HFFc6 (cell line): ENCODE measurements at regions not wholly inside any gene's neighbourhood (a gene's known extent, or its start where the extent isn't known, plus 50 kb on each side); places are given as distances from the start of the nearest gene placed in this dataset.
"Not testable (repeated sequence)": the region's sequence is repeated elsewhere in the genome, so short reads cannot be mapped to it uniquely, and the experiment has no call there.

Source experiments
- DNase-seq: peaks from one replicate; pipeline ENCODE4 v3.0.0-alpha.2; 2018
- H3K27ac Mint-ChIP-seq: 2 replicates; pipeline ENCODE4 v1.8.0; 2020; ENCODE audit warnings: mild to moderate bottlenecking, mixed read lengths
- H3K27me3 Mint-ChIP-seq: 2 replicates; pipeline ENCODE4 v1.8.0; 2021; ENCODE audit warnings: mild to moderate bottlenecking, moderate library complexity, mixed read lengths; ENCODE audit not compliant: insufficient read depth
- H3K36me3 Mint-ChIP-seq: 2 replicates; pipeline ENCODE4 v1.8.0; 2021; ENCODE audit warnings: low read depth, mixed read lengths
- H3K4me1 Mint-ChIP-seq: 2 replicates; pipeline ENCODE4 v1.8.0; 2020; ENCODE audit warnings: low read depth, mixed read lengths
- H3K4me3 Mint-ChIP-seq: 2 replicates; pipeline ENCODE4 v1.8.0; 2020; ENCODE audit warnings: mild to moderate bottlenecking, moderate library complexity, mixed read lengths
- H3K9me3 Mint-ChIP-seq: 2 replicates; pipeline ENCODE4 v1.8.0; 2020; ENCODE audit warnings: mild to moderate bottlenecking, mixed read lengths
- TF ChIP-seq, protein P1 (sequence below): fragments of 200-600 bp; sonication (generic); IDR thresholded peaks from 2 replicates; pipeline ENCODE4 v1.5.0; 2021; ENCODE audit warnings: antibody characterized with exemption, mild to moderate bottlenecking

DNA sequence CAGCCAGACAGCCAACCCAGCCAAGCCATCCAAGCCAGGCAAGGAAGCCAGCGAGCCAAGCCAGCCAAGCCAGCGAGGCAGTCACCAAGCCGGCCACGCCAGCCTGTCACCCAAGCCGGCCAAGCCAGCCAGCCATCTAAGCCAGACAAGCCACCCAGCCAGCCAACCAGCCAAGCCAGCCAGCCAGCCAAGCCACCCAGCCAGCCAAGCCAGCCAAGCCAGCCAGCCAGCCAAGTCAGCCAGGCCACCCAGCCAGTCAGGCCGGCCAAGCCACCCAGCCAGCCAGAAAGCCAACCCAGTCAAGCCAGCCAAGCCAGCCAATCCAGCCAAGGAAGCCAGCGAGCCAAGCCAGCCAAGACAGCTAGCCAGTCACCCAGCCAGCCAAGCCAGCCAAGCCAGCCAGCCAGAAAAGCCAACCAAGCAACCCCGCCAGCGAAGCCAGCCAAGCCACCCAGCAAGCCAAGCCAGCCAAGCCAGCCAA lies 201.2 kb downstream of the GOLGA6L6 start:
- Mint-ChIP-seq H3K36me3 (peaks cover 6% of the 10 kb centered on the region), H3K27me3 (0 out of 2 replicates have a peak, but pooled peaks cover 1% of the 10 kb centered on the region), H3K9me3 (peaks cover 11% of the 10 kb centered on the region), H3K27ac (no peak overlapping the region), H3K4me3 (no peak overlapping the region), H3K4me1 (no peaks in the 10 kb centered on the region)
- peak; percentile 25 for DNase-seq
- TF ChIP-seq, protein P1, sequence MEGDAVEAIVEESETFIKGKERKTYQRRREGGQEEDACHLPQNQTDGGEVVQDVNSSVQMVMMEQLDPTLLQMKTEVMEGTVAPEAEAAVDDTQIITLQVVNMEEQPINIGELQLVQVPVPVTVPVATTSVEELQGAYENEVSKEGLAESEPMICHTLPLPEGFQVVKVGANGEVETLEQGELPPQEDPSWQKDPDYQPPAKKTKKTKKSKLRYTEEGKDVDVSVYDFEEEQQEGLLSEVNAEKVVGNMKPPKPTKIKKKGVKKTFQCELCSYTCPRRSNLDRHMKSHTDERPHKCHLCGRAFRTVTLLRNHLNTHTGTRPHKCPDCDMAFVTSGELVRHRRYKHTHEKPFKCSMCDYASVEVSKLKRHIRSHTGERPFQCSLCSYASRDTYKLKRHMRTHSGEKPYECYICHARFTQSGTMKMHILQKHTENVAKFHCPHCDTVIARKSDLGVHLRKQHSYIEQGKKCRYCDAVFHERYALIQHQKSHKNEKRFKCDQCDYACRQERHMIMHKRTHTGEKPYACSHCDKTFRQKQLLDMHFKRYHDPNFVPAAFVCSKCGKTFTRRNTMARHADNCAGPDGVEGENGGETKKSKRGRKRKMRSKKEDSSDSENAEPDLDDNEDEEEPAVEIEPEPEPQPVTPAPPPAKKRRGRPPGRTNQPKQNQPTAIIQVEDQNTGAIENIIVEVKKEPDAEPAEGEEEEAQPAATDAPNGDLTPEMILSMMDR, result no peak

DNA sequence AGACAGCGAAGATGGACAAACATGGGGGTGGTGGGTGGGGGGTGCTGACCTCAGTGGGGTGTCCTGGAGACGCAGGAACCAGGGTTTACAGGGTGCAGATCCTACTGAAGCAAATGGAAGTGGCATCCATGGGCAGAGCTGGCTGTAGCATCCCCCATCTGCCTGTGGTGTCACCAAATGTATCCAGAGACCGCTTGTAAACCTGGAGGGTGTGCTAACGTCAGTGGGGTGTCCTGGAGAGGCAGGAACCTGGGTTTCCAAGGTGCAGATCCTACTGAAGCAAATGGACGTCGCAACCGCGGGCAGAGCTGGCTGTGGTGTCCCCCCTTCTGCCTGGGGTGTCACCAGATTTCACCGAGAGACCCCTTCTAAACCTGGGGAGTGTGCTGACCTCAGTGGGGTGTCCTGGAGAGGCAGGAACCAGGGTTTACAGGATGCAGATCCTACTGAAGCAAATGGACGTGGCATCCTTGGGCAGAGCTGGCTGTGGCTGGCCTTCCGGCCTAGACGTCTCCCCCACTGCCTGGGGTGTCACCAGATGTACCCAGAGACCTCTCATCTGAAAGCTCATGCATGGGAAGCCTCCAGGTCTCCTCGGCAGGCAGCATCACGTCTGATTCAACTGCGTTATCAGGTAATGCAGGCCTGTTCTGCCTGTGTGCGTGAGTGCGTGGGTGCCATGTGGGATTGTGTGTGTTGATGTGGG lies 202.4 kb downstream of the GOLGA6L6 start:
- not testable (repeated sequence) for H3K4me1 Mint-ChIP-seq, H3K27me3 Mint-ChIP-seq, DNase-seq, H3K4me3 Mint-ChIP-seq, H3K27ac Mint-ChIP-seq, H3K36me3 Mint-ChIP-seq
- peaks cover 16% of the 10 kb centered on the region for H3K9me3 Mint-ChIP-seq

DNA sequence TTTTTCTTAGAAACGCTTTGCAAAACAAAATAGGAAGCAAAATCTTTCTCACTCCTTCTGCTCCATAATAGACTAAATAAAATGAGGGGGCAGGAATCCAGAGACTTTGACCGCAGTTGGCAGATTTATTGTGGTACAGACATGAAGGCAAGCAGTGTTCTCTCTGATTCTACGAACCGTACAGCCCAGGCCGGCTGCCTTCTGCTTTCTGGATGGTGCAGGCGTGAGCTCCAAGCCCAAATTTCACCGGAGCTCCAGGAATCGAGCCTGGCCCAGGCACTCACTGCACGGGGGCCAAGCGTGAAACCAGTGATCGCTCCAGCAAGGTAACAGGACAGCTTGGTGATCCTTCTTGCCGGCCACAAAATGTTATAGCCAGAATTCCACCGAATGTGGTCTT lies 202.9 kb downstream of the GOLGA6L6 start:
- not testable (repeated sequence) for H3K4me3 Mint-ChIP-seq, DNase-seq, H3K27me3 Mint-ChIP-seq, H3K4me1 Mint-ChIP-seq, H3K36me3 Mint-ChIP-seq, H3K27ac Mint-ChIP-seq
- peaks cover 16% of the 10 kb centered on the region for H3K9me3 Mint-ChIP-seq

DNA sequence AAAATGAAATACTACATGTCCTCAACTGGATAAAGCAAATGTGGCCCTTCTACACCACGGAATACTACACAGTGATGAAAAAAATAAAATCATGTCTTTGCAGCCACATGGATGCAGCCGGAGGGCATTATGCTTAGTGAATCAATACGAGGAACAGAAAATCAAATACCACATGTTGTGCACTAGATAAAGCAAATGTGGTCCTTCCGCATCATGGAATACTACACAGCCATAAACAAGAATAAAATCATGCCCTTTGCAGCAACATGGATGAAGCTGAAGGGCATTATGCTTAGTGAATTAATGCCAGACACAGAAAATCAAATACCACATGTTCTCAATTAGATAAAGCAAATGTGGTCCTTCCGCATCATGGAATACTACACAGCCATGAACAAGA lies 204.4 kb downstream of the GOLGA6L6 start:
- H3K36me3 Mint-ChIP-seq, H3K4me1 Mint-ChIP-seq, H3K4me3 Mint-ChIP-seq, DNase-seq, H3K27me3 Mint-ChIP-seq, H3K27ac Mint-ChIP-seq: not testable (repeated sequence)
- peaks cover 16% of the 10 kb centered on the region for H3K9me3 Mint-ChIP-seq

DNA sequence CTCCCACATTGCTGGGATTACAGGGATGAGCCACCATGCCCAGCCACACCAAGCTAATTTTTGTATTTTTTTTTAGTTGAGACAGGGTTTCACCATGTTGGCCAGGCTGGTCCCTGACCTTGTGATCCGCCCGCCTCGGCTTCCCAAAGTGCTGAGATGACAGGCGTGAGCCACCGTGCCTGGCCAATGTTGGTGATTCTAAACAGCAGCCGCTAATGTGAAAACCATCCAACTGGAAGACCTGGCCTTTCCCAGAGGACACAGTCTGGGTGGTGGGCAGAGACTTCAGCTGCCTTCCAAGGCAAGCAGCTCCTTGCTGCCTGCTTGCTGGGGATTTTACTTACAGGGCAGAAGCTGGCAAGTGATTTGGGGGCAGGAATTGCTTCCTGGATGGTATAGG lies 207.1 kb downstream of the GOLGA6L6 start:
- not testable (repeated sequence) for H3K4me3 Mint-ChIP-seq, H3K36me3 Mint-ChIP-seq, DNase-seq, H3K27ac Mint-ChIP-seq, H3K4me1 Mint-ChIP-seq, H3K27me3 Mint-ChIP-seq
- H3K9me3 Mint-ChIP-seq, result peaks cover 16% of the 10 kb centered on the region

DNA sequence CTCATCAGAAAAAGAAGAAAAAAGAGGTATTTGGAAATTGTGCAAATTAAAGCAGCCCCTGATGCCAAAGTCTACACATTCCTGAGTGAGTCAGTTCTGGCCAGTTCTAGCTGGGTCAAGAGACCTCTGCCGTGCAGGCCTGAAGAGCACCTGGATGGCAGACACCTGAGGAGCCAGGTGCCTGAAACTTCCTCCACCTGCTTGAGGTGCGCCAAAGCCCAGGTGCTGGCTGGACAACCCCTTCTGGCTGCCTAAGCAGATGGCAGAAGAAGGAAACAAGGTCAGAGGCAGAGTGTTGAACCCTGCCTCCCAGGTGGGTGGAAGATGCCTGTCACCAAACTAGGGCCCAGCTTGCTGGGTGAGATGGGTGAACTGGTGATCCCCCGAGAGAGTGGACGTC lies 215.8 kb downstream of the GOLGA6L6 start:
- H3K27ac Mint-ChIP-seq, H3K36me3 Mint-ChIP-seq, H3K4me3 Mint-ChIP-seq, H3K27me3 Mint-ChIP-seq, H3K4me1 Mint-ChIP-seq, DNase-seq, H3K9me3 Mint-ChIP-seq: not testable (repeated sequence)

DNA sequence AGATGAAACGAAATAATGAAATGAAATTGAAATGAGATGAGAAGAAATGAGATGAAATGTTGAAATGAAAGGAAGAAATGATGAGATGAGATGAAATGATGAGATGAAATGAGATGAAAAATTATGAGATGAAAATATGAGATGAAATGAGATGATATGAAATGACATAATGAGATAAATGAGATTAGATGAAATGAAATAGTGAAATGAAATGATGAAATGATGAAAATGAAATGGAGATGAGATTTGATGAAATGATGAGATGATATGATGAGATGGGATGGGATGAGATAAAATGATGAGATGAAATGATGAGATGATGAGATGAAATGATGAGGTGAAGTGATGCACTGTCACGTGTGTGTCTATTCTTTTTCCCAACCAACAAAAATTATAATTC lies 224.5 kb downstream of the GOLGA6L6 start:
- not testable (repeated sequence) for H3K9me3 Mint-ChIP-seq, DNase-seq, H3K4me1 Mint-ChIP-seq, H3K27ac Mint-ChIP-seq, H3K36me3 Mint-ChIP-seq, H3K4me3 Mint-ChIP-seq, H3K27me3 Mint-ChIP-seq

DNA sequence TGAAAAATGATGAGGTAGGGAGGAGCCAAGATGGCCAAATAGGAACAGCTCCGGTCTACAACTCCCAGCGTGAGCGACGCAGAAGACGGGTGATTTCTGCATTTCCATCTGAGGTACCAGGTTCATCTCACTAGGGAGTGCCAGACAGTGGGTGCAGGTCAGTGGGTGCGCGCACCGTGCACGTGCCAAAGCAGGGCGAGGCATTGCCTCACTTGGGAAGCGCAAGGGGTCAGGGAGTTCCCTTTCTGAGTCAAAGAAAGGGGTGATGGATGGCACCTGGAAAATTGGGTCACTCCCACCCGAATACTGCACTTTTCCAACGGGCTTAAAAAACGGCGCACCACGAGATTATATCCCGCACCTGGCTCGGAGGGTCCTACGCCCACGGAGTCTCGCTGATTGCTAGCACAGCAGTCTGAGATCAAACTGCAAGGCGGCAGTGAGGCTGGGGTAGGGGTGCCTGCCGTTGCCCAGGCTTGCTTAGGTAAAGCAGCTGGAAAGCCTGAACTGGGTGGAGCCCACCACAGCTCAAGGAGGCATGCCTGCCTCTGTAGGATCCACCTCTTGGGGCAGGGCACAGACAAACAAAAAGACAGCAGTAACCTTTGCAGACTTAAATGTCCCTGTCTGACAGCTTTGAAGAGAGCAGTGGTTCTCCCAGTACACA lies 230.5 kb downstream of the GOLGA6L6 start:
- not testable (repeated sequence) for H3K36me3 Mint-ChIP-seq, H3K27ac Mint-ChIP-seq

DNA sequence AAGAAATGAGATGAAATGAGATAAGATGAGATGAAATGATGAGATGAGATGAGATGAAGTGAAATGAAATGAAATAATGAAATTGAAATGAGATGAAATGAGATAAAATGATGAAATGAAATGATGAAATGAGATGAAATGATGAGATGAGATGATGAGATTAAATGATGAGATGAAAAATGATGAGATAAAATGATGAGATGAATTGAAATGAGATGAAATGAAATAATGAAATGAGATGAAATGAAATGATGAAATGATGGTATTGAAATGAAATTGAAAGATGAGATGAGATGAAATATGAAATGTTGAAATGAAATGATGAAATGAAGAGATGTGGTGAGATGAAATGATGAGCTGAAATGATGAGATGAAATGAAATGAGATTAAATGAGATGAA lies 231.0 kb downstream of the GOLGA6L6 start:
- no peak overlapping the region for H3K27ac Mint-ChIP-seq
- H3K27me3 Mint-ChIP-seq, result no peaks in the 10 kb centered on the region
- H3K4me3 Mint-ChIP-seq, result no peak overlapping the region
- H3K9me3 Mint-ChIP-seq, result peaks cover 15% of the 10 kb centered on the region
- no peak for DNase-seq
- H3K36me3 Mint-ChIP-seq, result no peaks in the 10 kb centered on the region; the same call in 1 of the 2 replicates
- TF ChIP-seq, protein P1, result no peak
- no peaks in the 10 kb centered on the region for H3K4me1 Mint-ChIP-seq

More for the DNA sequence above, 230.5 kb downstream of the GOLGA6L6 start:
- H3K9me3 Mint-ChIP-seq, result peaks cover 12% of the 10 kb centered on the region
- DNase-seq, H3K4me1 Mint-ChIP-seq, H3K27me3 Mint-ChIP-seq, H3K4me3 Mint-ChIP-seq: not testable (repeated sequence)

DNA sequence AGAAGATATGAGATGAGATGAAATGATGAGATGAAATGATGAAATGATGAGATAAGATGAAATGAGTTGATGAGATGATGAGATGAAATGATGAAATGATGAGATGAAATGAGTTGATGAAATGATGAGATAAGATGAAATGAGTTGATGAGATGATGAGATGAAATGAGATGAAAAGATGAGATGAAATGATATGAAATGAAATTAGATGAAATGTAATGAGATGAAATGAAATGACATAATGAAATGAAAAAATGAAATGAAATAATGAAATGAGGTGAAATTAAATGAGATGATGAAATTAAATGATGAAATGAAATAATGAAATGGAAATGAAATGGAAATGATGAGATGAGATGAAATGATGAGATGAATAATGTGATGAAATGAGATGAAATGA lies 231.6 kb downstream of the GOLGA6L6 start:
- H3K27me3 Mint-ChIP-seq, H3K36me3 Mint-ChIP-seq, H3K27ac Mint-ChIP-seq, H3K4me3 Mint-ChIP-seq, H3K4me1 Mint-ChIP-seq, DNase-seq: not testable (repeated sequence)
- peaks cover 15% of the 10 kb centered on the region for H3K9me3 Mint-ChIP-seq

DNA sequence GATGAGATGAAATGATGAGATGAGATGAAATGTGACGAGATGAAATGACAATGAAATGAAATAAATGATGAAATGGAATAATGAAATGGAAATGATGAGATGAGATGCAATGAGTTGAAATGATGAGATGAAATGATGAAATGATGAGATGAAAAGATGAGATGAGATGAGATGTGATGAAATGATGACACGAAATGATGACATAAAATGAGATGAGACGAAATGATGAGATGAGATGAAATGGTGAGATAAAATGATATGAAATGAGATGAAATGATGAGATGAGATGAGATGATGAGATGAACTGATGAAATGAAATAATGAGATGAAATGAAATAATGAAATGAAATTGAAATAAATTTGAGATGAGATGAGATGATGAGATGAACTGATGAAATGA lies 232.2 kb downstream of the GOLGA6L6 start:
- H3K4me1 Mint-ChIP-seq, DNase-seq, H3K36me3 Mint-ChIP-seq, H3K27me3 Mint-ChIP-seq, H3K27ac Mint-ChIP-seq, H3K4me3 Mint-ChIP-seq: not testable (repeated sequence)
- H3K9me3 Mint-ChIP-seq, result peaks cover 21% of the 10 kb centered on the region

DNA sequence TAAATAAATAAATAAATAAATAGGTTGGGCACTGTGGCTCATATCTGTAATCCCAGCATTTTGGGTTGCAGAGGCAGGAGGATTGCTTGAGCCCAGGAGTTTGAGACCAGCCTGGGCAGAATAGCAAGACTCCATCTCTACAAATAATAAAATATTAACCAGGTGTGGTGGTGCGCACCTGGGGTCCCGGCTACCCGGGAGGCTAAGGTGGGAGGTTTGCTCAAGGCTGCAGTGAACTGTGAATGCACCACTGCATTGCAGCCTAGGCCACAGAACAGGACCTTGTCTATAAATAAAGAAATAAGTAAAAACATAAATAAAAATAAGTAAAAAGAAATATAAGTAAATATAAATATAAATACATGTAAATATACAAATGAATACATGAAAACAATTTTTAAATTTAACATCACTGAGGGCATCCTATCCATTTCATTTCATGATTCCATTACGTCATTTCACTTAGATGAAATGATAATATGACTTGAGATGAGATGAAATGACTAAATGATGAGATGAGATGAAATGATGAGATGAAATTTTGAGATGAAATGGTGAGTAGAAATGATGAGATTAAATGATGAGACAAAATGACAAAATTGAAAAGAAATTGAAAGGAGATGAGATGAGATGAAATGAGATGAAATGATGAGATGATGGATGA lies 233.4 kb downstream of the GOLGA6L6 start:
- not testable (repeated sequence) for H3K4me3 Mint-ChIP-seq, DNase-seq, H3K27ac Mint-ChIP-seq, H3K4me1 Mint-ChIP-seq, H3K36me3 Mint-ChIP-seq, H3K27me3 Mint-ChIP-seq
- peaks cover 32% of the 10 kb centered on the region for H3K9me3 Mint-ChIP-seq
